Neuronal stem cell (in vitro differentiated cells): ENCODE measurements at regions not wholly inside any gene's neighbourhood (a gene's known extent, or its start where the extent isn't known, plus 50 kb on each side); places are given as distances from the start of the nearest gene placed in this dataset.
"Not testable (repeated sequence)": the region's sequence is repeated elsewhere in the genome, so short reads cannot be mapped to it uniquely, and the experiment has no call there.

ENCODE experiments used
- DNase-seq: peaks from one replicate; pipeline ENCODE4 v3.0.0-alpha.2; 2013; ENCODE audit warnings: low spot score
- H2AFZ ChIP-seq: one replicate; pipeline ENCODE4 v1.6.1; 2013; ENCODE audit warnings: mild to moderate bottlenecking, low read length, inconsistent platforms
- H2AK5ac ChIP-seq: 2 replicates; pipeline ENCODE4 v1.6.1; 2013; ENCODE audit warnings: low read depth, mild to moderate bottlenecking, inconsistent platforms, low read length, moderate library complexity, mixed read lengths
- H2BK120ac ChIP-seq: 2 replicates; pipeline ENCODE4 v1.6.1; 2013; ENCODE audit warnings: low read depth, mild to moderate bottlenecking, inconsistent platforms, low read length, moderate library complexity, mixed read lengths
- H2BK12ac ChIP-seq: one replicate; pipeline ENCODE4 v1.6.1; 2013; ENCODE audit warnings: low read length, inconsistent platforms
- H2BK15ac ChIP-seq: 2 replicates; pipeline ENCODE4 v1.6.1; 2013; ENCODE audit warnings: mild to moderate bottlenecking, low read length, inconsistent platforms, mixed read lengths
- H2BK5ac ChIP-seq: one replicate; pipeline ENCODE4 v1.6.1; 2013; ENCODE audit warnings: inconsistent platforms, mild to moderate bottlenecking, low read length, moderate library complexity
- H3K14ac ChIP-seq: one replicate; pipeline ENCODE4 v1.6.1; 2013; ENCODE audit warnings: low read length, inconsistent platforms
- H3K18ac ChIP-seq: 2 replicates; pipeline ENCODE4 v1.6.1; 2013; ENCODE audit warnings: low read length, inconsistent platforms
- H3K23ac ChIP-seq: 2 replicates; pipeline ENCODE4 v1.6.1; 2013; ENCODE audit warnings: low read depth, mild to moderate bottlenecking, mixed read lengths, low read length, inconsistent platforms; ENCODE audit not compliant: poor library complexity
- H3K27ac ChIP-seq: replicated peaks from 3 replicates; pipeline ENCODE4 v1.5.1; 2013; ENCODE audit warnings: low read length, inconsistent platforms
- H3K27me3 ChIP-seq, 3 experiments: 2 replicates each; pipeline ENCODE4 v1.6.1; 2013; ENCODE audit warnings: low read length in 3 of 3, mild to moderate bottlenecking in 2 of 3, inconsistent platforms in 1 of 3, low read depth in 1 of 3, mixed read lengths in 1 of 3, moderate library complexity in 1 of 3; ENCODE audit not compliant: control insufficient read depth in 3 of 3, insufficient read depth in 3 of 3
- H3K36me3 ChIP-seq, 2 donors: replicated peaks in 1 of 2; 2 replicates each; pipeline ENCODE4 v1.6.1; 2013; ENCODE audit warnings: low read length in 2 of 2; ENCODE audit not compliant: control insufficient read depth in 2 of 2, insufficient read depth in 2 of 2
- H3K4ac ChIP-seq: 2 replicates; pipeline ENCODE4 v1.6.1; 2013; ENCODE audit warnings: inconsistent platforms, mild to moderate bottlenecking, low read length, moderate library complexity
- H3K4me1 ChIP-seq, 2 donors: 1 replicate in 1 of 2; 2 replicates in 1 of 2; pipeline ENCODE4 v1.6.1; 2013; ENCODE audit warnings: low read length in 2 of 2, low read depth in 1 of 2; ENCODE audit not compliant: control insufficient read depth in 2 of 2, insufficient read depth in 1 of 2
- H3K4me2 ChIP-seq: one replicate; pipeline ENCODE4 v1.6.1; 2013; ENCODE audit warnings: mild to moderate bottlenecking, low read length, inconsistent platforms; ENCODE audit not compliant: insufficient read depth, poor library complexity, severe bottlenecking
- H3K4me3 ChIP-seq, 2 donors: 2 replicates each; pipeline ENCODE4 v1.5.1; 2013; ENCODE audit warnings: low read length in 2 of 2, mild to moderate bottlenecking in 2 of 2, inconsistent platforms in 1 of 2, moderate library complexity in 1 of 2
- H3K79me1 ChIP-seq: one replicate; pipeline ENCODE4 v1.6.1; 2013; ENCODE audit warnings: low read depth, mild to moderate bottlenecking, inconsistent platforms, low read length, moderate library complexity
- H3K9ac ChIP-seq: one replicate; pipeline ENCODE4 v1.6.1; 2013; ENCODE audit warnings: mild to moderate bottlenecking, low read depth, low read length, inconsistent platforms; ENCODE audit not compliant: poor library complexity
- H3K9me3 ChIP-seq, 2 donors: replicated peaks in 1 of 2; 2 replicates each; pipeline versions ENCODE3 to v1.6.1; 2013; ENCODE audit warnings: low read length in 2 of 2, mild to moderate bottlenecking in 2 of 2, inconsistent platforms in 1 of 2, low read depth in 1 of 2, mixed read lengths in 1 of 2, moderate library complexity in 1 of 2; ENCODE audit not compliant: control insufficient read depth in 2 of 2, insufficient read depth in 1 of 2
- H4K8ac ChIP-seq: one replicate; pipeline ENCODE4 v1.6.1; 2013; ENCODE audit warnings: low read depth, mild to moderate bottlenecking, inconsistent platforms, low read length, moderate library complexity
- H4K91ac ChIP-seq: one replicate; pipeline ENCODE4 v1.6.1; 2013; ENCODE audit warnings: low read length, low read depth, mild to moderate bottlenecking, inconsistent platforms; ENCODE audit not compliant: poor library complexity
- WGBS, 2 donors: extraction: QIAGEN DNeasy Blood & Tissue Kit; methylation state at CpG; one replicate each; pipeline ENCODE4 v1.1.7; 2013; ENCODE audit warnings: missing lambda C conversion rate in 2 of 2, mixed read lengths in 1 of 2; ENCODE audit not compliant: insufficient read length in 2 of 2, insufficient replicate concordance in 1 of 2; ENCODE audit errors: extremely low coverage in 2 of 2; 5-methylcytosine and 5-hydroxymethylcytosine counted together

GRCh38 chr14:87733115-87733514 lies 259.9 kb downstream of the GALC start:
- H2BK120ac ChIP-seq, H3K23ac ChIP-seq, H4K8ac ChIP-seq, H2AK5ac ChIP-seq, H3K4ac ChIP-seq, H3K9me3 ChIP-seq, H3K79me1 ChIP-seq, DNase-seq, H3K14ac ChIP-seq, H2BK5ac ChIP-seq, H3K27ac ChIP-seq, H3K27me3 ChIP-seq, H2AFZ ChIP-seq, H4K91ac ChIP-seq, H2BK12ac ChIP-seq, H3K4me3 ChIP-seq, H3K4me2 ChIP-seq, H3K18ac ChIP-seq, H2BK15ac ChIP-seq, H3K4me1 ChIP-seq, H3K9ac ChIP-seq, H3K36me3 ChIP-seq: not testable (repeated sequence)
- WGBS, 2 donors, result no CpG with 5 or more reads among the region's 7 CpGs

- H3K27ac ChIP-seq, result no peak overlapping the region
- no peaks in the 10 kb centered on the region for H3K9me3 ChIP-seq
- H3K36me3 ChIP-seq, result no peaks in the 10 kb centered on the region
- no peak overlapping the region for H2BK12ac ChIP-seq
- no peak for DNase-seq
- H3K27me3 ChIP-seq, result no peaks in the 10 kb centered on the region
- no peak overlapping the region for H3K4me3 ChIP-seq
- H2AK5ac ChIP-seq, result no peak overlapping the region
- no peak overlapping the region for H3K18ac ChIP-seq
- H2BK120ac ChIP-seq, result no peak overlapping the region
- H3K9ac ChIP-seq, result no peak overlapping the region
- H4K91ac ChIP-seq, result no peak overlapping the region
- no peaks in the 10 kb centered on the region for H3K79me1 ChIP-seq
- H3K4ac ChIP-seq, result no peak overlapping the region
- no peak overlapping the region for H3K23ac ChIP-seq
- H2AFZ ChIP-seq, result no peak overlapping the region
- H2BK15ac ChIP-seq, result no peak overlapping the region
- H4K8ac ChIP-seq, result no peak overlapping the region
- no CpG with 5 or more reads among the region's 9 CpGs for WGBS, 2 donors
- H3K4me2 ChIP-seq, result no peak overlapping the region
- no peak overlapping the region for H3K14ac ChIP-seq
- H2BK5ac ChIP-seq, result no peak overlapping the region
- no peaks in the 10 kb centered on the region for H3K4me1 ChIP-seq
Measured at GRCh38 chr14:87732562-87732961, 260.4 kb downstream of the GALC start.

- WGBS, 2 donors, result no CpG with 5 or more reads among the region's 4 CpGs
Measured at GRCh38 chr14:87725318-87725717, 267.7 kb downstream of the GALC start.

GRCh38 chr14:87712396-87713090 lies 280.4 kb downstream of the GALC start:
- Histone ChIP-seq H3K9ac (no peak overlapping the region), H3K14ac (no peak overlapping the region), H2BK120ac (no peak overlapping the region), H2BK5ac (no peak overlapping the region), H2AK5ac (no peak overlapping the region), H3K18ac (no peak overlapping the region), H3K23ac (no peak overlapping the region), H3K4me1 (no peaks in the 10 kb centered on the region), H3K4me2 (no peak overlapping the region), H2BK12ac (no peak overlapping the region), H2AFZ (no peak overlapping the region), H3K9me3 (no peaks in the 10 kb centered on the region), H4K91ac (no peak overlapping the region), H3K79me1 (no peaks in the 10 kb centered on the region), H3K27me3 (no peaks in the 10 kb centered on the region), H2BK15ac (no peak overlapping the region), H3K36me3 (no peaks in the 10 kb centered on the region), H3K4me3 (no peak overlapping the region), H3K27ac (no peak overlapping the region), H4K8ac (no peak overlapping the region), H3K4ac (no peak overlapping the region)
- WGBS, 2 donors, result no CpG with 5 or more reads among the region's 6 CpGs
- no peak for DNase-seq

More at GRCh38 chr14:87725318-87725717, 267.7 kb downstream of the GALC start:
- H3K4me2 ChIP-seq, result no peak overlapping the region
- no peaks in the 10 kb centered on the region for H3K9me3 ChIP-seq
- H2BK12ac ChIP-seq, result no peak overlapping the region
- no peaks in the 10 kb centered on the region for H3K4me1 ChIP-seq
- H3K14ac ChIP-seq, result no peak overlapping the region
- no peak overlapping the region for H2AK5ac ChIP-seq
- H3K27me3 ChIP-seq, result no peaks in the 10 kb centered on the region
- no peak overlapping the region for H3K23ac ChIP-seq
- H4K8ac ChIP-seq, result no peak overlapping the region
- H4K91ac ChIP-seq, result no peak overlapping the region
- H3K36me3 ChIP-seq, result peaks cover 0 to 2% of the 10 kb centered on the region in 2 donors
- no peak overlapping the region for H2AFZ ChIP-seq
- H3K4ac ChIP-seq, result no peak overlapping the region
- H2BK5ac ChIP-seq, result no peak overlapping the region
- H3K79me1 ChIP-seq, result no peaks in the 10 kb centered on the region
- no peak overlapping the region for H2BK120ac ChIP-seq
- no peak overlapping the region for H3K18ac ChIP-seq
- H3K27ac ChIP-seq, result no peak overlapping the region
- no peak overlapping the region for H3K9ac ChIP-seq
- no peak overlapping the region for H2BK15ac ChIP-seq
- DNase-seq, result no peak
- no peak overlapping the region for H3K4me3 ChIP-seq
